HG02852 (cell line): ENCODE measurements at regions not wholly inside any gene's neighbourhood (a gene's known extent, or its start where the extent isn't known, plus 50 kb on each side); places are given as distances from the start of the nearest gene placed in this dataset.
"Not testable (repeated sequence)": the region's sequence is repeated elsewhere in the genome, so short reads cannot be mapped to it uniquely, and the experiment has no call there.

Experiments
- ATAC-seq: cut with Tn5 transposase; IDR thresholded peaks from one replicate; pipeline ENCODE4 v1.9.1; 2021; ENCODE audit warnings: mild to moderate bottlenecking, moderate library complexity; ENCODE audit not compliant: unreplicated experiment

GRCh38 chr12:61138415-61138759 is 1121.8 kb upstream of the USP15 start:
- ATAC-seq, result no peak

GRCh38 chr12:61161961-61162360 is 1098.2 kb upstream of the USP15 start:
- no peak for ATAC-seq

DNA sequence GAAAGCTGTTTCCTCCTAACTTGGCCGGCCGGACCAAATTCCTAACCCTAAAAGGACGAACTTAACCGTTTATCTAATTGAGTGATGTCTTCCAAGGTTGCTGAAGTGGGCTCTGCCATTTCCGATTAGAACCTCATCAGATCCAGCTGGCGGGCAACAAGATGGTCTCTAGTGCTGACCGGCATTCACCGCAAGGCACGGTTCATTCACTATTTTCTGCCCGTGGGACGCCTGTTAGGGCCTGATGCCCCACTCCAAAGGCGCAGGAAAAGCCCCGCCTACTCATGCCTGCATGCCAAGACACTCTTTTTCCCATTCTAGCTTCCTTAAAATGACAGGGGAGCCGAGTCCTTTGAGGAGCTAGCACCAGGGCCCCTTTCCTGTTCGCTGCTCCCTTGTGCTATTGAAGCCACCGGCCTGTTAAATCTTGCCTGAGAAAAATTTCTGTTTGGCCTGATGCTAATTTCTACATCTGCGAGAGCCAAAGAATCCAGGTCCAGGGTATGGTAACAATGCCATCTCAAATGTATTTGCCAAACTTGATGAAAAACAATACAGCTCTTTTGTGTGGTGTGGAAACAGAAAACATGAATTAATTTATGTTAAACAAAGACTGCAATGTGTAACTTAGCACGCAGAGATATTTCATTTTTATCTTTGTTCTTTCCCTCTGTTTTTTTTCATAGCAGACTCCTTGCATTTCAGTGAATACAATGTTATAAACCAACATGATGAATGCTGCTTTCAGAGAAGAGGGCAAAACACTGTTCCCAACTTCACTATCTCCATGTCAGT is 1071.2 kb upstream of the USP15 start:
- ATAC-seq, result no peak

- ATAC-seq, result no peak
Observed at GRCh38 chr12:61213646-61214045, 1046.6 kb upstream of the USP15 start.

GRCh38 chr12:61220337-61220736 is 1039.9 kb upstream of the USP15 start:
- ATAC-seq, result no peak

GRCh38 chr12:61232040-61232439 is 1028.2 kb upstream of the USP15 start:
- no peak for ATAC-seq

DNA sequence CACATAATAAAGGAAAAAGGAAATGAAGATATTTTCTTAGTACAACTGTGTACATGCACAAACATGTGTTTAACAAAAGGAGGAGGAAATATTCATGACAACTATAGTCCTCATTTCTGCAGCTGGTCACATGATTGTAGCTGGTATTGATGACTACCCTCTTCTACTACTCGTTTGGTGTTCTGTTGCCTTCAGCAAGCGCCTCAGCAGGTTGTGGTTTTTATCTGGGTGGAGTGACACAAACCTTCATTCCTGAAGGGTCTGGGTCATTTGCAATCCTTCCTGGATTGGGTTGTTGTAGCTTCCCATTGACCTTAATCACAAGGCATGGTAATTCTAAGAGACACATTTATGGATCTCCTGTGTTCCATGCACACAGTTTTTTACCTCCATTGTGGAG is 1009.9 kb upstream of the USP15 start:
- no peak for ATAC-seq

DNA sequence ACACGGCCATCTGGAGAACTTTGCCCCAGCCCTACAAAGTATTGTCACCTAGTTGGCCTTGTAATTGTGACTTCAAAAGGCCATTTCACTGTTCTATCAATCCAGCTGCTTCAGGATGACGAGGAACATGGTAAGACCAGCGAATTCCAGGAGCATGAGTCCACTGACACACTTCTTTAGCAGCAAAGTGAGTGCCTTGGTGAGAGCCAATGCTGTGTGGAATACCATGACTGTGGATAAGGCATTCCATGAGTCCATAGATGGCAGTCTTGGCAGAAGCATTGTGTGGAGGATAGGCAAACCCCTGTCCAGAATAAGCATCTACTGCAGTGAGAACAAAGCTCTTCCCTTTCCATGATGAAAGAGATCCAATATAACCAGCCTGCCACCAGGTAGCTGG is 1009.1 kb upstream of the USP15 start:
- ATAC-seq, result no peak

DNA sequence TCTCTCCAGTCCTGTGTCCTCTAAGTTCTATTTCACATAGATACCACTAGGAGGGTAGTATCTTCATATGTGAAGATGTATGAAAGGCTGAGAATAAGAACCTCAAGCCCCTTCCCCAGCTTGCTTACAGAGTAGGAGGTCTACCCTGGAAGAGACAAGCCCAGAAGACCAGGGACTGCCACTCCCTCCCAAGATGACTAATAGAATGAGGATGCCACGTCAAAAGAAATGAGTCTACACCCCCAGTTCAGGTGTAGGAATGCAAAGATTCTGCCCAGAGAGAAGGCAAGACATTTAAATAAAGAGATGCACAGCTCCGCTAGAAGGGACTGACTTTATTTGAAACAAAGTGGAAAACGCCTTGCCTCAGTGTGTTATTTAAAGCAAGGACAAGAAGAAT is 1006.0 kb upstream of the USP15 start:
- no peak for ATAC-seq

DNA sequence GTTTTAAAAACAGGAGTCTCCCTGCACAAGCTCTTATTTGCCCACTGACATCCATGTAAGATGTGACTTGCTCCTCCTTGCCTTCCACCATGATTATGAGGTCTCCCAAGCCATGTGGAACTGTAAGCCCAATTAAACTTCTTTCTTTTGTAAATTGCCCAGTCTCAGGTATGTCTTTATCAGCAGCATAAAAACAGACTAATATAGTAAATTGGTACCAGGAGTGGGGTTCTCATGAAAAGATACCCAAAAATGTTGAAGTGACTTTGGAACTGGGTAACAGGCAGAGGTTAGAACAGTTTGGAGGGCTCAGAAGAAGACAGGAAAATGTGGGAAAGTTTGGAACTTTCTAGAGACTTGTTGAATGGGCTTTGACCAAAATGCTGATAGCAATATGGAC is 995.9 kb upstream of the USP15 start:
- ATAC-seq, result not testable (repeated sequence)

GRCh38 chr12:61267474-61267873 is 992.7 kb upstream of the USP15 start:
- no peak for ATAC-seq

GRCh38 chr12:61272441-61272840 is 987.8 kb upstream of the USP15 start:
- no peak for ATAC-seq

DNA sequence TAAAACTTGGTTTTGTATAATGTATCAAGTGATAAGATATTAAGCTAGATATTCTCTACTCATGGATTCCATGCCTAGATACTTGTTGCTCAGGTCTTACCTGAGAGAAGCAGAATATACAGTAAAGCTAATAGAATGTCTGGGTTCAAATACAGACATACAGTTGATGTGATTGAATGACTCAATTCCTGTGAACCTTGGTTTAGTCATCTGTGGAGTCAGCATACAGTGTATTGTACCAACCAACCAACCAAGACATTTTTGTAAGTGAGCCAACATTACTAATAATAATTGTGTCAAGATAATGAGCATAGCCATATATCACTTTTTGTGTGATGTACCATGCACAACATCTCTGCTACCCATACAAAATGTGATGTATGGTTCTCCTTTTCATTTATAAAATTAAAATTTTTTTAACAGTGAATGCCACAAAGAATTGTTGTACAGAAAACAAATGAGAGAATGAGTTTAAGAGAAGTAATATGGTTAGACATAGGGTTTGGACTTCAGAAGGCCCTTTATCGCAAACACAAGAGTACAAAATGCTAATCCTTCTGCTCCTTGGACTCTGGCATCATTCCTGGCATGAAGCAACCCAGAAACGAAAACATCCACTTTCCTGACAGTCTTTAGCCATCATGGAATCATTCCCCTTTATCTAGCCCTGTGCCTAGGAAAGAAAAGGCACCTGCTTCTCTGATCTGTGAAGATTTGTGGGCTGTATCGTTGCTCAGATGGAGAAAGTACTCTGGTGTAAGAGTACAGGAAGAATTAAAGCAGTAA is 977.2 kb upstream of the USP15 start:
- no peak for ATAC-seq

DNA sequence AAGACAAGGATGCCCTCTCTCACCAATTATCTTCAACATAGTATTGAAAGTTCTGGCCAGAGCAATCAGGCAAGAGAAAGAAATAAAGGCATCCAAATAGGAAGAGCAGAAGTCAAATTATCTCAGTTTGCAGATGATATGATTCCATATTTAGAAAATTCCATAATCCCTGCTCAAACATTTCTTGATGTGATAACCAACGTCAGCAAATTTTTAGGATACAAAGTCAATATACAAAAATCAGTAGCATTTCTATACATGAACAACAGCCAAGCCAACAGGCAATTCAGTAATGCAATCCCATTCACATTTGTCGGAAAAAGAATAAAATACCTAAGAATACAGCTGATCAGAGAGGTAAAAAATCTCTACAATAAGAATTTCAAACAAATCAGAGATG is 969.7 kb upstream of the USP15 start:
- ATAC-seq, result no peak

DNA sequence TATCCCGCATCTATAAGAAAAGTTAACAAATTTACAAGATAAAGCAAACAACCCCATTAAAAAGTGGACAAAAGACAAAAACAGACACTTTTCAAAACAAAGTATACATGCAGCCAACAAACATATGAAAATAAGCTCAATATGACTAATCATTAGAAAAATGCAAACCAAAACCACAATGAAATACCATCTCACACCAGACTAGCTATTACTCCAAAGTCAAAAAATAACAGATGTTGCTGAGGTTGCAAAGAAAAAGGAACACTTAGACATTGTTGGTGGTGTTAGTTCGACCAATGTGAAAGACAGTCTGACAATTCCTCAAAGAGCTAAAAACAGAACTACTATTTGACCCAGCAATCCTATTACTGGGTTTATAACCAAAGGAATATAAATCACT is 968.6 kb upstream of the USP15 start:
- no peak for ATAC-seq

GRCh38 chr12:61294011-61294410 is 966.2 kb upstream of the USP15 start:
- not testable (repeated sequence) for ATAC-seq

DNA sequence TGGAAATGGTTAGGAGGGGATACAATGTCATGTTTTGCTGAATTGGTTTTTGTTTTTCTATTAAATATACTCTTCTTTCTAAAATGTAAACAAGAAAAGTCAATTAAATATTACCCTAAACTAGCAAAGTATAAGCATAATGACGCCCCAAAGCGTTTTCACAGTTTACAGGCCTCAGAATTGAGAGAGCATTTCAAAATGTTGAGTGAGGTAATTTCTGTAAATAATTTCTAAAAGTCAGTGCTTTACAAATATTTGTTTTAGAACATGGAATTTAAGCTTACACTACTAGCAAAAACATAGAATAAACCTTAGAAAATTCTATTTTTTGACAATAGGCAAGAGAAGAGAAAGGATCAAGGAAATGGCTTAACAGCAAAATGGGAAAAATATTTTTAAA is 958.4 kb upstream of the USP15 start:
- ATAC-seq, result no peak

GRCh38 chr12:61302282-61302681 is 957.9 kb upstream of the USP15 start:
- ATAC-seq, result no peak

DNA sequence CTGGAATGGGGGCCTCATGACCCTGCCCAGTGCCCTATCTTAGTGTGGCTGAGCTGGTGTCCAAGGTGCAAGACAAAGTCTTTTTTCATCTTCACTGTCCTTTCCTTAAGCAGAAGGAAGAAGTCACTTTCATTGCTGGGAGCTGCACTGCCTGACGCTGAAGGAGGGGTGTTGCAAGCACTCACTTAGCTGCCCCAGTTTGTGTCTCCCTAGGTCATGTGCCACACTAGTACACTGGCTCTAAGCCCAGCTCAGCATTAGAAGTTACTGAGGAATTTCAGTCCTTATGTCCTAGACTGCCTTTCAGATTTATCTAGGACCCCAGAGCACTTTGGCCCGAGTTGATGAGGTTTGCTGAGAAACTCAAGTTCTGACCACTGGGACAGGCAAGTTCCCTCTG is 952.0 kb upstream of the USP15 start:
- no peak for ATAC-seq

DNA sequence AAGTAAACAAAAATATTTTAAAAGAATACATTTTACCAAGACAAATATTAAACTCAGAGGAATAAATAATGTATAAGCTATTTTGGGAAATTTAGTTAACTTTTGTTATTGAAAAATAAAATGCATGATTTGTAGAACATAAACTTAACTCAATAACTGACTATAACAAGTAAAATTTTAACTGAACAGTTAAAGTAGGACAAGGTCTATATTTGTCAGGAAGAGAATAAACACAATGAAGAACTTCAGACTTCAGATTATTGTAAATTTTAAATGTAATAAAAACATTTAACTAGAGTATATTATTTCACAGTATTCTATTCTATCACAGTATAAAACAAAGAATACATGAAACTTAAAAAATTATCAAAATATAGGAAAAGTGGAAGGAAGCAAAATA is 948.8 kb upstream of the USP15 start:
- no peak for ATAC-seq

DNA sequence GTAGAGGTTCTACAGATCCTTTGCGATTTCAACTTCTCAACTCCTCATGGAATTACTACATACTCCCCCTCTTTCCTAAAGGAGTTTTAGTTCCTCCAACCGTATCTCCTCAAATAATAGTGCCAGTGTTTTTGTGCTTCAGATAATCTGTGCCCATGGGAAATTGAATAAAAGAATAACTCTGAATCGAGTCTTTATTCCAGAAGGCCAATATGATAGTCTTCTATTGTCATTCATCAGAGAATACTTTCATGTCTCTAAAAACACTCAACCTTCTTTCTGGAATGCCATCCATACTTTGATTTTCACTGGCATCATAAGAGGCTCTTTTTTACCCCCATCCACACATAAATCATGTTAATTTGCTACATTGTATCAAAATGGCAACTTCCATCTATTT is 911.3 kb upstream of the USP15 start:
- ATAC-seq, result no peak

DNA sequence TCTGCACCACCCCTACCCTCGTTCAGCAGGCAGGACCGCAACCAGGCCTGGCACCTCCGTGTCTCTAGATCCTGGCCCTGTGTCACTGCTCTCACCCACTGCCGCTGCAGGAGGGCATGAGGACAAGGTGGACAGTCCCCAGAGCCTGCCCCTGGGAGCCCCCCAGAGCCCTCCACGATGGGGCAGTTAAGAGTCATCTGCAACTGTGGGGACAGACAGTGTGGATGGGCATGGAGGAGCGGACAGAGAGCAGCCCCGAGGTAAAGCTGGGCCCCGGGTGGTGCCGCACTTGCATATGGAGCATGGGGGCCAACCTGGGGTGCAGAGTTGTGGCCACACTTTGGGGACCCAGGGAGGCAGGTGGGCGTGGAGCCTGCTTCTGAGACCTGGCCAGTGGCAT is 905.1 kb upstream of the USP15 start:
- no peak for ATAC-seq

DNA sequence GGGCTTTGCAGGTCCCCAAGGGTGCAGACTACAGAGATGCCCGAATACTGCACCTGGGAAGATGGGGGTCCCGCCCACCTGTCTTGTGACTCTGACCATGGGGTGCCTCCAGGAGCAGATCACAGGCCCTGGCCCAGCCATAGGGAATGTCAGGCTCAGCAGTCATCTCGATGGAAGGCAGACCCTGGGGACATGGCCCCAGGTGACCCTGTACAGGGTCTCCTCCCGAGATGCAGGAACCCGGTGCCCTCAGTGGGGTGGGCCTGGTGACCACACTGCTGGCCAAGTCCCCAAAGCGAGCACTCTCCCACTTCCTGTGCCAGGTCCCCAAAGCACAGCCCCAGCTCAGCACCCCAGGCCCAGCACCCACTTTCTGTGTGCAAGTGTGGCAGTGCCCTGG is 903.7 kb upstream of the USP15 start:
- no peak for ATAC-seq
